Mucosa of rectum (tissue), 2 donors: ENCODE measurements at regions not wholly inside any gene's neighbourhood (a gene's known extent, or its start where the extent isn't known, plus 50 kb on each side); places are given as distances from the start of the nearest gene placed in this dataset.

Source experiments
- H3K27ac ChIP-seq, 2 donors: one replicate each; pipeline ENCODE4 v1.7.0; 2013; ENCODE audit warnings: inconsistent platforms in 2 of 2, low read depth in 2 of 2, low read length in 2 of 2
- H3K27me3 ChIP-seq, 2 donors: one replicate each; pipeline ENCODE4 v1.7.0; 2013; ENCODE audit warnings: low read length in 2 of 2; ENCODE audit not compliant: control insufficient read depth in 2 of 2, insufficient read depth in 2 of 2
- H3K36me3 ChIP-seq, 2 donors: one replicate each; pipeline ENCODE4 v1.7.0; 2013; ENCODE audit warnings: low read length in 2 of 2; ENCODE audit not compliant: control insufficient read depth in 2 of 2, insufficient read depth in 2 of 2
- H3K4me1 ChIP-seq, 2 donors: one replicate each; pipeline ENCODE4 v1.7.0; 2013; ENCODE audit warnings: low read length in 2 of 2, mild to moderate bottlenecking in 1 of 2; ENCODE audit not compliant: control insufficient read depth in 2 of 2, insufficient read depth in 2 of 2
- H3K4me3 ChIP-seq, 2 donors: one replicate each; pipeline ENCODE4 v1.7.0; 2013; ENCODE audit warnings: low read length in 2 of 2
- H3K9ac ChIP-seq, 2 donors: one replicate each; pipeline ENCODE4 v1.7.0; 2013; ENCODE audit warnings: low read length in 2 of 2, low read depth in 1 of 2, mild to moderate bottlenecking in 1 of 2
- H3K9me3 ChIP-seq, 2 donors: one replicate each; pipeline ENCODE4 v1.7.0; 2013; ENCODE audit warnings: low read length in 2 of 2; ENCODE audit not compliant: control insufficient read depth in 2 of 2
- donor health status: healthy.
- donor health status: Normal muscosa, but diverticular disease.

DNA sequence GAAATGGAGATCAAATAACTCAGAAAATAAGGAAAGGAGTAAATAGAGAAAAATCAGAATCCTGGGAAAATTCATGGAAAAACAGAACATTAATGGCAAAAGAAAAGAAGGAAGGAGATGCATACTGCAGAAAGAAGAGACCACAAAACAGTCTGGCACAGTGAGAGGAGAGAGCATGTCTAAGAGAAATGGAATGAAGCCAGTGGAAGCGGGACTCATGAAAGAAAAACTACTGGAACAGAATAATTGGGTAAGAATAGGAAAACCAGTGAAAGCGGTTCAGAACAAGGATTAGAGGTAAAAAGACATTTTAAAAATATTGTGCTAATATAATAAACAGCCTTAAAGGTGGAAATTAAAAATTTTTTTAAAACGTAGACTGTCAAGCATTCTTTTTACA, 93.6 kb upstream of the GREM2 start:
- H3K27ac ChIP-seq, result no peak overlapping the region
- no peak overlapping the region for H3K9ac ChIP-seq
- H3K36me3 ChIP-seq, result no peaks in the 10 kb centered on the region
- H3K4me3 ChIP-seq, result no peak overlapping the region
- H3K27me3 ChIP-seq, result peaks cover 0 to 3% of the 10 kb centered on the region in 2 donors
- H3K9me3 ChIP-seq, result no peaks in the 10 kb centered on the region
- H3K4me1 ChIP-seq, result no peaks in the 10 kb centered on the region

DNA sequence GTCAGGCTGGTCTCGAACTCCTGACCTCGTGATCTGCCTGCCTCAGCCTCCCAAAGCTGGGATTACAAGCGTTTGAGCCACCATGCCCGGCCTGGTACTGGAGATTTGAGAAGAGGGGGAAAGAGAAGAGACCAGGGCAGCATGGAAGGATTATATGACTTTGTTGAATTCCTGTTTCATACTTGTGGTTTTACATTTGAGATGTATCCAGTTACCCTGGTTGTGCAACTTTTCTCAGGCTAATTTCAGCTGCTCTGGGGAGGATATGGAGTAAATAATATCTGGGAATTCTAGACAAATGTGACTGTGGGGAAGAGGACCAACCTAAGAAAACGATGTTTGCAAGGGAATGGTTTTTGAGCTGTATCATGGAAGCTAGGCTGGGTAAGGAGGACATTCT, 89.5 kb upstream of the GREM2 start:
- no peaks in the 10 kb centered on the region for H3K27me3 ChIP-seq
- no peaks in the 10 kb centered on the region for H3K9me3 ChIP-seq
- no peak overlapping the region for H3K27ac ChIP-seq
- H3K4me3 ChIP-seq, result no peak overlapping the region
- no peaks in the 10 kb centered on the region for H3K4me1 ChIP-seq
- H3K36me3 ChIP-seq, result no peaks in the 10 kb centered on the region
- no peak overlapping the region for H3K9ac ChIP-seq

DNA sequence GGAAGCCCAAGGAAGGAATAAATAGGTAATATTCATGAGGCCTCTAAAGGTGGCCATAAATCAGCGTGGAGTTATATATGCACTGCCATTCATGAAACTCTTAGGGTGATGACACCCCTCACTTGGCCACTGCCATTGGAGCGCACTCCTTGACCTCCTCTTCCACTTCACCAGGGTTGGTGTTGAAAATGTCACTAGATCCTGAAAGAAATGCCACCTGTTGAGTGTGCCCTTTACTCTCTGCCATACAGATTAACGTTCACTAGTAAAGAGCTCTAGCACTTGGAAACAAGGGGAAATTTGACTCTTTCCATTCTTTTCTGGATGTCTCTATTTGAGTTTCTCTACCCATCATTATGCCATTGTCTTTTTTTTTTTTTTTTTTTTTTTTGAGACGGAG, 83.5 kb upstream of the GREM2 start:
- Histone ChIP-seq H3K4me3 (no peak overlapping the region), H3K4me1 (no peaks in the 10 kb centered on the region), H3K9me3 (no peaks in the 10 kb centered on the region), H3K36me3 (no peaks in the 10 kb centered on the region), H3K27me3 (no peaks in the 10 kb centered on the region), H3K27ac (no peak overlapping the region), H3K9ac (no peak overlapping the region)

DNA sequence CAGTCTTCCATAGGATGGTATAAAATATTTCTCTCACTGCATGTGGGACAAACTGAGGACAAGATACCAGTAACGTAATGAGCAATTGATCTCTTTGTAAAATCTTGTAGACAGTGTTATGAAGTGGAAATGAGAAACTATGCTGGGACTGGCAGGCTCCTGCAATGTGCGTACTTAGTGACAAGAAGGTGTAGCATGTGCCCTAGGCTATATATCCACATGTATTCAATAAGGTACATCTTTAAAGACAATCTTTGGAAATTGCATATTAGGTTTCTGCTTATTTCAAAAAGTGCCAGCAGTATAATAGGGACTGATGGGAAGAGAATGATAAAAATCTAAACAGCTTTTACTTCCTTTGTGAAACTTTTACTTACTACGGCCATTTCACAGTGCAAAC, 81.9 kb upstream of the GREM2 start:
- Histone ChIP-seq H3K4me1 (no peaks in the 10 kb centered on the region), H3K36me3 (no peaks in the 10 kb centered on the region), H3K9me3 (no peaks in the 10 kb centered on the region), H3K4me3 (no peak overlapping the region), H3K27ac (no peak overlapping the region), H3K9ac (no peak overlapping the region), H3K27me3 (no peaks in the 10 kb centered on the region)

DNA sequence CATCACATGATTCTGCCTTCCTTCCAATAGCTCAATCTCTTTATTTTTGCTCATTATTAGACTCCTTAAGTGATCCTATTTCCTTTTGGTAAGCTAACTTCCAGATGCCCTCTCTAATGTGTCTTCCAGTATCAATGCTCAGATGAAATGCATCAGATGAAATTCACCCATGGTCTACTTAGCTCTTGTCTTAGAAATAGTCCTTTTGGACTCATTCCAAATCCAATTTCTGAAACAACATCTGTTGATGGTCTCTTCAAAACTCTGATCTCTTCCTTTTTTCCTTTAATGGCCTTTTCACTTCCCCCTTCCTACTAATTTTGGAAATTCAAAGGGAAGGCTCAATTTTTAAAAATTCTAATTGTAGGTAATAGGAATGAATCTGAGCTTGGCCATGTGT, 81.1 kb upstream of the GREM2 start:
- Histone ChIP-seq H3K27me3 (no peaks in the 10 kb centered on the region), H3K4me1 (no peaks in the 10 kb centered on the region), H3K9me3 (no peaks in the 10 kb centered on the region), H3K4me3 (no peak overlapping the region), H3K9ac (no peak overlapping the region), H3K27ac (no peak overlapping the region), H3K36me3 (no peaks in the 10 kb centered on the region)

DNA sequence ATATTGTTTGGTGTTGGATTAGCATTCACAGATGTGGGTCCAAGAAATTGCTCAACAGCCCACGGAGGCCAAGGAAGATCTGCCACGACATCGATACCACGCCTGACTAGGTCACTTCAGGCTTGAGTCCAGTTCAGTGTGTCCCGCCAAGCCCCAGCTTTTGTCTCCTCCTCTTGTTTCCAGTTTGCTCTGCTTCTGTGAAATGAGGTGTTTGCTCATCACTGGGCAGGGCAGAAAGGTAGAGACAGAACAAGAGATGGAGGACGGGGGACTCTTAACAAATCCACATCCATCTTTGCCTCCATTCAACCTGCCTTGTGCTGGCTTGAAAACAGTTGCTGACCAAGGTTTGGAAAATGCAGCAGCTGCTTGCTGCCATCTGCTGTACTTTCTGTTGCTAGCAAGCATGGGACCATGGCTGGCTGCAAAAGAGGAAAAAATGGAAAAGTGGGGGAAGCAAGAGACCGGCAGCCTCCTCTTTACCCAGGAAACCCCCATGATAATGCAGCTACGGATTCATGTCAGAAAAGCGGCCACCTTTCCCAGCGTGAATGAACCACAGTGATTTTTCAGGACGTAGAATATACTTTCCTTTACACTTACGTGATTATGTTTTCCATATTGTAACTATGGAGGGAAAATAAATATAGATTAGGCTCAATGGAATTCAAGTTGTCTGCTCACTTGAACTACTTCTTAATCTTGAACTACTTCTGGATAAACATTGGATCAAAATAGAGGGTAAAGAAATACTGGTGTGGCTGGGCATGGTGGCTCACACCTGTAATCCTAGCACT, 80.2 kb upstream of the GREM2 start:
- Histone ChIP-seq H3K9ac (no peak overlapping the region), H3K4me1 (no peaks in the 10 kb centered on the region), H3K36me3 (no peaks in the 10 kb centered on the region), H3K4me3 (no peak overlapping the region), H3K9me3 (no peaks in the 10 kb centered on the region), H3K27me3 (no peaks in the 10 kb centered on the region), H3K27ac (no peak overlapping the region)

DNA sequence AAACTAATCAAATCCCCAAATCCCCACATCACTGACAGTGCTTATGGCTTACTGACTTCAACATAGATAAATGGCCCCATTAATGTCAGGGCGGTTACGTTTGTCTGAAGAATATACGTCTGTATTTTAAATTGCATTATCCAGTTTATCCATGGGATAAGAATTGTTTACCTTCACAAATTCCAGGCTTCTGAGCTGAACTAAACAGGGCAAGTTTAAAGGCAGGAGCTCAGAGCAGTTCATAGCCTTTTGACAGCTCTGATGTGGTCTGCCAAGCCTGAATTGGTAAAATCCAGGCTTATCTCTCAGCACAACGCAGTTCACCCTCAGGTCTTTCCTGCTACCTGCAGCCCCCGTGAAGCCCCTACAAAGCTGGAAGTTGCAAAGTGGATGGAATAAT, 79.5 kb upstream of the GREM2 start:
- Histone ChIP-seq H3K9me3 (no peaks in the 10 kb centered on the region), H3K36me3 (no peaks in the 10 kb centered on the region), H3K27me3 (no peaks in the 10 kb centered on the region), H3K4me1 (no peaks in the 10 kb centered on the region), H3K9ac (no peak overlapping the region), H3K27ac (no peak overlapping the region), H3K4me3 (no peak overlapping the region)

DNA sequence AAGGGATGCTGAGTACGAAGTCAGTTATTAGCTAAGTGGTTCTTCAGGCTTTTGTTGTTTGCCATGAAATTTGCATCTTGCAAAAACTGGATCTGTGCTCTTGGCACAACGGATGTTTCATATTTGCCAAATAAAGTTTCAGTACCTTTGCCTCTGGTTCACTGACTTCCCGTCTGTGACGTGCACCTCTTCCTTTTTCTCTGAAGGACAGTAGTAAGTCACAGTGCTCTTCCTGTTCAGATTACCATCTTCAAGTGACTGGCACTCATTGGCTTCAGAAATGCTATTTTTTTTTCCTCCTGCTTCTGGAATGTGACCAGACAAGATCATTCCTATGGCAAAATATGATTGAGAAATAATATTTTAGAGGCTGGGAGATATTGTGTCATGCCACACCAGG, 75.9 kb upstream of the GREM2 start:
- Histone ChIP-seq H3K4me3 (no peak overlapping the region), H3K4me1 (no peaks in the 10 kb centered on the region), H3K36me3 (no peaks in the 10 kb centered on the region), H3K27me3 (no peaks in the 10 kb centered on the region), H3K9ac (no peak overlapping the region), H3K9me3 (no peaks in the 10 kb centered on the region), H3K27ac (no peak overlapping the region)

DNA sequence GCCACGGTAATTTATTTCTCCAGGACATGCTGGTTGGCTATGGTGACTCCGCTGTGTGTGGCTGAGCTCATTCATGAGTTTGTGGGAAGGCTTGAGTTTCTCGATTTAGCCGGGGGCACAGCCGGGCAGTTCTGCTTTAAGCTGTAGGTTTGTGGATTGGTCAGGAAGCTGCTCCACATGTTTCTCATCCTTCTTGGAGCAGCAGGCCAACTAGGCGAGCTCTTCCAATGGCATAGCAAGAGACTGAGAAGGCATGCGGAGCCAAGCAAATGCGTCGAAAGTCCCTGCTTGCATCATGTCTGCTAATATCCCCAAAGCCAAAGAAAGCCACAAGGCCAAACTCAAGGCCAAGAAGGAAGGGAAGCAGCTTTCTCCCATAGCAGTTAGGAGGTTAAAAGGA, 71.6 kb upstream of the GREM2 start:
- Histone ChIP-seq H3K9me3 (no peaks in the 10 kb centered on the region), H3K9ac (no peak overlapping the region), H3K27me3 (no peaks in the 10 kb centered on the region), H3K4me3 (no peak overlapping the region), H3K27ac (no peak overlapping the region), H3K4me1 (no peaks in the 10 kb centered on the region), H3K36me3 (no peaks in the 10 kb centered on the region)

DNA sequence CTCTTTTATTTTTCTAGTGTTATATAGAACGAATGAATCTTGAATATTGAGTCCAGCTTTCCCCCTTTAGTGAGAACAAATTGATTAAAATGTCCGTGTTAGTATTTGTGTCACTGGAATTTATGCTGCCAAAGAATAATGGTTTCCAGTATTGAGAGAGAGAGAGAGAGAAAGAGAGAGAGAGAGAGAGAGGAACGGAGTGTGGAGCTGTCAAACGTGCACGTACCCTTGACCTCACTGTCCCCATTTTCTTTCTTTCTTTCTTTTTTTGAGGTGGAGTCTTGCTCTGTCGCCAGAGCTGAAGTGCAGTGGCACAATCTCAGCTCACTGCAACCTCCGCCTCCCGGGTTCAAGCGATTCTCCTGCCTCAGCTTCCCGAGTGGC, 70.9 kb upstream of the GREM2 start:
- Histone ChIP-seq H3K36me3 (no peaks in the 10 kb centered on the region), H3K27me3 (no peaks in the 10 kb centered on the region), H3K27ac (no peak overlapping the region), H3K4me1 (no peaks in the 10 kb centered on the region), H3K9ac (no peak overlapping the region), H3K9me3 (no peaks in the 10 kb centered on the region), H3K4me3 (no peak overlapping the region)
